Peyer's patch (tissue), 4 donors: ENCODE measurements at regions not wholly inside any gene's neighbourhood (a gene's known extent, or its start where the extent isn't known, plus 50 kb on each side); places are given as distances from the start of the nearest gene placed in this dataset.

ENCODE experiments used
- DNase-seq, 3 donors: peaks; one replicate each; pipeline ENCODE4 v3.0.0-alpha.2; 2017 to 2019
- H3K27ac ChIP-seq, 4 donors: fragments of 200-600 bp; sonication (generic); one replicate each; pipeline ENCODE4 v1.5.1; 2016 to 2019
- H3K27me3 ChIP-seq, 2 donors: fragments of 200-600 bp; sonication (generic); one replicate each; pipeline ENCODE4 v1.5.1; 2019
- H3K36me3 ChIP-seq, 3 donors: fragments of 200-600 bp; sonication (generic); one replicate each; pipeline ENCODE4 v1.5.1; 2016 to 2019
- H3K4me1 ChIP-seq, 4 donors: fragments of 200-600 bp; sonication (generic); one replicate each; pipeline ENCODE4 v1.5.1; 2016 to 2019
- H3K4me3 ChIP-seq, 4 donors: fragments of 200-600 bp; sonication (generic); 1 replicate in 3 of 4; 2 replicates in 1 of 4; pipeline ENCODE4 v1.5.1; 2016 to 2019; ENCODE audit warnings: mild to moderate bottlenecking in 1 of 4
- H3K9me3 ChIP-seq, 4 donors: fragments of 200-600 bp; sonication (generic); one replicate each; pipeline ENCODE4 v1.5.1; 2016 to 2019; ENCODE audit warnings: mild to moderate bottlenecking in 1 of 4
- CTCF ChIP-seq, 6 experiments: fragments of 450-650 bp in 4 of 6; fragments of 200-600 bp in 2 of 6; sonication (generic) in 1 of 6; IDR thresholded peaks; one replicate each; pipeline ENCODE4 v1.5.1; 2017 to 2019; ENCODE audit warnings: antibody characterized with exemption in 6 of 6, mild to moderate bottlenecking in 3 of 6, moderate library complexity in 1 of 6
- POLR2A ChIP-seq, 2 donors: fragments of 450-650 bp; IDR thresholded peaks; one replicate each; pipeline ENCODE4 v1.5.1; 2017; ENCODE audit warnings: antibody characterized with exemption in 2 of 2, mild to moderate bottlenecking in 2 of 2, moderate library complexity in 2 of 2

DNA sequence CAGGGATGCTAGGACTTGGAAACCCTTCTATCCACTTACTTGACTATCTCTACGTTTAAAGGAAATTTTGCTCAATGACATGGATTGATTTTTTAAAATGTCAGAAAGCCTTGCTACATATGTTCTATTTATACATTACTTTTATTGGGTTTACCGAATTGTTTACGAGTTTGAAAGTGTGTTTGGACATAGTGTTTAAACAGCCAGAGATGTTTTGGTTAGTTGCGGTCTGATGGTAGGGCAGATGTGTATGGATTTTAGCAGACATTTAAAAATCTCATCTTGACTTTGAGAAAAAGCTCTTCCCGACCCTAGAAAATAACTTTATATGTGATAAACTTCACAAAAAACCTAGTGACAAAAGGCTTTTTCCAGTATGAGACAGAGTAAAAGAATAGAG lies 513.7 kb downstream of the PLA2G4A start:
- H3K27me3 ChIP-seq, result no peaks in the 10 kb centered on the region
- no peak for TF ChIP-seq CTCF (IDR thresholded peaks at IDR 0.05)
- TF ChIP-seq POLR2A (IDR thresholded peaks at IDR 0.05), result no peak
- no peak overlapping the region for H3K4me3 ChIP-seq
- no peak overlapping the region for H3K27ac ChIP-seq
- no peaks in the 10 kb centered on the region for H3K9me3 ChIP-seq
- no peak for DNase-seq
- H3K4me1 ChIP-seq, result no peaks in the 10 kb centered on the region
- H3K36me3 ChIP-seq, result no peaks in the 10 kb centered on the region

DNA sequence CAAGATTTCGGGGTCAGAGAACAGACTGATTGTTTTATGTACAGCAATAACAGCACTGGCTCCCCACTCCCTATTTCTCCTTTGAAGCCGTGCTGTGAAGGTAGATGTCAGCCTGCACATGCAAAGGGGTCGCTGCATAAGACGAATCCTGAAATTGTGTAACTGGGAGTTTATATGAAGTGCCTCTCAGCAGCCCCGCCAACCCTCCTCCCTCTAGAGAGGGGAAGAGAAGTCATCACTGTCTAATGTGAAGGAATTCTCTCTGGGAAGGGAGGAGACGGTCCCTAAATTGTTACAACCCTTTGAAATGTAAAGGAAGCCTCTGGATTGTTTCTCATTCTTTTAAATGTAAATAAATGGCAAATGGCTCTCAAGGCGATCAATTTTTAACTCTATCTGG lies 545.3 kb downstream of the PLA2G4A start:
- DNase-seq, result no peak
- Histone ChIP-seq H3K27me3 (no peaks in the 10 kb centered on the region), H3K27ac (no peak overlapping the region), H3K4me3 (no peak overlapping the region), H3K9me3 (no peaks in the 10 kb centered on the region), H3K4me1 (no peaks in the 10 kb centered on the region), H3K36me3 (no peaks in the 10 kb centered on the region)
- TF ChIP-seq CTCF (IDR thresholded peaks at IDR 0.05) (no peak), POLR2A (IDR thresholded peaks at IDR 0.05) (no peak)

- TF ChIP-seq POLR2A (IDR thresholded peaks at IDR 0.05) (no peak), CTCF (IDR thresholded peaks at IDR 0.05) (no peak)
- Histone ChIP-seq H3K4me1 (no peaks in the 10 kb centered on the region), H3K27me3 (no peaks in the 10 kb centered on the region)
Observed at GRCh38 chr1:187374742-187375141, 546.0 kb downstream of the PLA2G4A start.

DNA sequence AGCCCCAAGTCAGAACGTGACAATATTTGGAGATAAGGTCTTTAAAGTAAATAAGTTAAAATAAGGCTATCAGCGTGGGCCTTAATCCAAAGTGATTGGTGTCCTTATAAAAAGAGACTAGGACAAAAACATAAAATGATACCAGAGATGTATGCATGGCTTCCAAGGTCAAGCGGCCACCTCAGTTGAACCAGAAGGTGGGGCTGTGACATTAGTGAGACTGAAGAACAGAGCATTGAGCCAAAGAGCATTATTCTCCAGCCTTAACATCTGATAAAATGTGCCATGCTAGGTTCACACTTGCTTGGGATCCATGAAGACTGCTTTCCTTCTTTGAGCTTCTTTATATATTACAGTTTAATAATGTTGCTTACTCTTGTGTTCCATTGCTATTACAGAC lies 554.6 kb downstream of the PLA2G4A start:
- no peak for TF ChIP-seq POLR2A (IDR thresholded peaks at IDR 0.05)
- H3K36me3 ChIP-seq, result no peaks in the 10 kb centered on the region
- DNase-seq, result no peak
- no peak overlapping the region for H3K4me3 ChIP-seq
- H3K27ac ChIP-seq, result no peak overlapping the region
- H3K4me1 ChIP-seq, result no peaks in the 10 kb centered on the region
- no peaks in the 10 kb centered on the region for H3K27me3 ChIP-seq
- H3K9me3 ChIP-seq, result no peaks in the 10 kb centered on the region

More at GRCh38 chr1:187374742-187375141, 546.0 kb downstream of the PLA2G4A start:
- H3K4me3 ChIP-seq, result no peak overlapping the region
- no peak for DNase-seq
- H3K9me3 ChIP-seq, result no peaks in the 10 kb centered on the region
- no peak overlapping the region for H3K27ac ChIP-seq
- no peaks in the 10 kb centered on the region for H3K36me3 ChIP-seq

DNA sequence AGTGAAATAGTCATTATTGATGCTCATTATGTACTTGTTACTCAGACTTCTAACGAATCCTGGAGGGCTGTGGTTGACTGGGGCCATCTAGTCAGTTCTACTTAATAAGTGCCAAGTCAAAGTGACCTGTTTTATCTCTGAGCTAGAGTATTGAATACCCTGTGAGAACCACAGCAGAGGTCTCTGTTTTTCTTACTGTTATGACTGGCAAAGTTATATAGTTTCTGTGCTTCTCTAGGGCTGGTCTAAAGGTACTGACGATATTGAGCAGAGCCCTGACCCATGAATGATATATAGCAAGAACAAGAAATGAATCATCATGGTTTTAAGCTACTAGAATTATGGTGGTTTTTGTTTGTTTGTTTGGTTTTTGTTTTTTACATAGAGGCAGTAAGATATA lies 555.8 kb downstream of the PLA2G4A start:
- Histone ChIP-seq H3K4me1 (no peaks in the 10 kb centered on the region), H3K9me3 (no peaks in the 10 kb centered on the region), H3K27ac (no peak overlapping the region), H3K27me3 (no peaks in the 10 kb centered on the region), H3K36me3 (no peaks in the 10 kb centered on the region), H3K4me3 (no peak overlapping the region)
- DNase-seq, result no peak
- TF ChIP-seq CTCF (IDR thresholded peaks at IDR 0.05), result no peak
- no peak for TF ChIP-seq POLR2A (IDR thresholded peaks at IDR 0.05)

DNA sequence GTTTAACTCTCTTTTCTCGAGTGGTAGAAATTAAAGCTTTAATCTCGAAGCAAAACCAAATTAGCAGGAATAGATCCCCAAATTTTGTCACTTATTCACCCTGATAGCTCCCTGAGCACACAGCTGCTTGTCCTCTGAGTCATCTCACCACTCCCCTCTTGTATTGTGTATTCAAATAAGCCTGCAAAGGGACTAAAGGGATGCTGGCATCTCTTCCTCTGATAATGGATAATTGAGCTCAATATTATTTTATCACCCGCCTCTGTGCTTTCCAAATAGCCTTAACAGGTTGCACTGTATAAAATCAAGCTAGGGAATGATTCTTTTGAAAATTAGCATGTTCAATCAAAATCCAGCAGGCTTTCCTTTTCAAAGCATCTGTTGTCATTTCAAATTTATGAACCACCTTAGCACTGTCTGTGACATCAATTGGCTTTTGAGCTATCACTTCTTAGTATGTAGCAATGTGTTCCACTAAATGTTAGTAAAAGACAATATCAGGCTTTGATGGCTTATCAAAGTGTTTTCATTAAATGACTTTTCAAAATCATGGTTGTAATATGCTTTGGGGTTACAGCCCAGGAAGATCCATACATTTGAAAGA lies 561.6 kb downstream of the PLA2G4A start:
- H3K4me1 ChIP-seq, result no peaks in the 10 kb centered on the region
- H3K27me3 ChIP-seq, result no peaks in the 10 kb centered on the region
- no peak overlapping the region for H3K27ac ChIP-seq
- no peaks in the 10 kb centered on the region for H3K36me3 ChIP-seq
- H3K9me3 ChIP-seq, result no peaks in the 10 kb centered on the region
- H3K4me3 ChIP-seq, result no peak overlapping the region
- no peak for DNase-seq
- TF ChIP-seq CTCF (IDR thresholded peaks at IDR 0.05) (no peak), POLR2A (IDR thresholded peaks at IDR 0.05) (no peak)
